ENCODE measurements at regions not wholly inside any gene's neighbourhood (a gene's known extent, or its start where the extent isn't known, plus 50 kb on each side); places are given as distances from the start of the nearest gene placed in this dataset.

GRCh38 chr6:142569676-142570075 is 267.9 kb downstream of the ADGRG6 start:
- TF ChIP-seq, protein P1, sequence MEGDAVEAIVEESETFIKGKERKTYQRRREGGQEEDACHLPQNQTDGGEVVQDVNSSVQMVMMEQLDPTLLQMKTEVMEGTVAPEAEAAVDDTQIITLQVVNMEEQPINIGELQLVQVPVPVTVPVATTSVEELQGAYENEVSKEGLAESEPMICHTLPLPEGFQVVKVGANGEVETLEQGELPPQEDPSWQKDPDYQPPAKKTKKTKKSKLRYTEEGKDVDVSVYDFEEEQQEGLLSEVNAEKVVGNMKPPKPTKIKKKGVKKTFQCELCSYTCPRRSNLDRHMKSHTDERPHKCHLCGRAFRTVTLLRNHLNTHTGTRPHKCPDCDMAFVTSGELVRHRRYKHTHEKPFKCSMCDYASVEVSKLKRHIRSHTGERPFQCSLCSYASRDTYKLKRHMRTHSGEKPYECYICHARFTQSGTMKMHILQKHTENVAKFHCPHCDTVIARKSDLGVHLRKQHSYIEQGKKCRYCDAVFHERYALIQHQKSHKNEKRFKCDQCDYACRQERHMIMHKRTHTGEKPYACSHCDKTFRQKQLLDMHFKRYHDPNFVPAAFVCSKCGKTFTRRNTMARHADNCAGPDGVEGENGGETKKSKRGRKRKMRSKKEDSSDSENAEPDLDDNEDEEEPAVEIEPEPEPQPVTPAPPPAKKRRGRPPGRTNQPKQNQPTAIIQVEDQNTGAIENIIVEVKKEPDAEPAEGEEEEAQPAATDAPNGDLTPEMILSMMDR (IDR thresholded peaks at IDR 0.05; ENCODE audit: low read depth, low read length) = no peak
- no peak overlapping the region for H3K4me3 ChIP-seq
- no peaks in the 10 kb centered on the region for H3K27me3 ChIP-seq
- no peak overlapping the region for H3K27ac ChIP-seq
- H3K9me3 ChIP-seq (ENCODE audit: low read depth) = no peaks in the 10 kb centered on the region
- no peaks in the 10 kb centered on the region for H3K36me3 ChIP-seq
- DNase-seq (ENCODE audit: low read depth in 1 of 2, low spot score in 1 of 2) = peak in 1 of 2 donors; percentile 1
- H3K4me1 ChIP-seq (ENCODE audit: low read depth) = no peaks in the 10 kb centered on the region

DNA sequence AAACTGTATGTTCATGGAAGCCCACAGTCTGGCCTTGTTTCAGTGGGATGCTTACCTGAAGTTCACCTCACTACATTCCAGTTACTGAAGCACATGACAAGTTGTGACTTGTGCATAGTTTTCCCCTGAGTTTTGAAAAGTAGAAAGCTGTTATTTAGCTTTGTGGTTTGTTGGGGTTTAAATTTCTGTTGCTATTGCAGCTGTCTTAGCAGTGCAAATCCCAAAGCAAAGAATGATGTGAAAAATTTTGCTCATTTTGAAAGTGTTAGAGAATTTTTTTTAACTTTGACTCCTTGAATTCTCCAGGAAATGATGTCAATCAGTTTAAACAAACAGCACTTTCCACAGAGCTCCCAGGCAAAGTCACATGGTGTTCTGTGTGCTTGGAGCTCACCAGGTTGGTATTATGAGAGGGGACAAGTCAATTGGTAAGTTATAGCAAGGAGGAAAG is 268.4 kb downstream of the ADGRG6 start:
- no peaks in the 10 kb centered on the region for H3K4me1 ChIP-seq (ENCODE audit: low read depth)
- H3K27ac ChIP-seq = no peak overlapping the region
- no peaks in the 10 kb centered on the region for H3K9me3 ChIP-seq (ENCODE audit: low read depth)
- no peaks in the 10 kb centered on the region for H3K36me3 ChIP-seq
- TF ChIP-seq, protein P1 (IDR thresholded peaks at IDR 0.05; ENCODE audit: low read depth, low read length) = no peak
- no peak for DNase-seq (ENCODE audit: low read depth in 1 of 2, low spot score in 1 of 2)
- H3K4me3 ChIP-seq = no peak overlapping the region
- no peaks in the 10 kb centered on the region for H3K27me3 ChIP-seq

- Histone ChIP-seq H3K36me3 (no peaks in the 10 kb centered on the region), H3K4me1 (ENCODE audit: low read depth) (no peaks in the 10 kb centered on the region), H3K27ac (no peak overlapping the region), H3K27me3 (no peaks in the 10 kb centered on the region), H3K9me3 (ENCODE audit: low read depth) (no peaks in the 10 kb centered on the region), H3K4me3 (no peak overlapping the region)
- TF ChIP-seq, protein P1 (IDR thresholded peaks at IDR 0.05; ENCODE audit: low read depth, low read length) = no peak
- DNase-seq (ENCODE audit: low read depth in 1 of 2, low spot score in 1 of 2) = no peak
Measured at GRCh38 chr6:142592876-142593275, 291.1 kb downstream of the ADGRG6 start.

DNA sequence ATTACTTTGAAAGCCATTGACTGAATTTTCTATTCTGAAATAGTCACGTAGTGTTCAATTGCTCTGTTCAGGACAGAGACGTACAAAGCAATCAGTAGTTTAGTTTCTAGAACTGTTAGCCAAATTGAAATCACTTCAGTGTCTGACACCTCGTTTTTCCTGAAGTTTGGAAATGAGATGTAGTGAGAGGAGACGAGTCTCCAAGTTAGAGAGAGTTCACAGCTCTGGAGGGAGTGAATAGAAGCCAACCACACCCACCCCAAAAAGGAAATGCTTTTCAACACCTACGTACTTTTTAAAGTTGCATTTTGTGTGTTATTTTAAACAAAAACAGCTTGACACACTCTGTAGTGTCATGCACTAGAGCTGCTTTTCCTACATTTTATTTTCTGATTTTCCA is 296.0 kb downstream of the ADGRG6 start:
- no peak overlapping the region for H3K27ac ChIP-seq

DNA sequence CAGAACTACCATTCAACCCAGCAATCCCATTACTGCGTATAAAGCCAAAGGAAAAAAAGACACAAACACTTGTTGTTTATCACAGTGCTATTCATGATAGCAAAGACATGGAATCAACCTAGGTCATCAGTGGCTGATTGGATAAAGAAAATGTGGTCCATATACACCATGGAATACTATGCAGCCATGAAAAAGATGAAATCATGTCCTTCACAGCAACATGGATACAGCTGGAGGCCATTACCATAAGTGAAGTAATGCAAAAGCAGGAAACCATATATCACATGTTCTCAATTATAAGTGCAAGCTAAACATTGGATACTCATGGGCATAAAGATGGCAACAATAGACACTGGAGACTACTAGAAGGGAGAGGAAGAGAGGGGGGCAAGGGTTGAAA is 299.6 kb downstream of the ADGRG6 start:
- Histone ChIP-seq H3K4me3 (no peak overlapping the region), H3K9me3 (ENCODE audit: low read depth) (no peaks in the 10 kb centered on the region), H3K27me3 (no peaks in the 10 kb centered on the region), H3K27ac (no peak overlapping the region), H3K36me3 (no peaks in the 10 kb centered on the region), H3K4me1 (ENCODE audit: low read depth) (no peaks in the 10 kb centered on the region)
- TF ChIP-seq, protein P1 (IDR thresholded peaks at IDR 0.05; ENCODE audit: low read depth, low read length) = no peak
- no peak for DNase-seq (ENCODE audit: low read depth in 1 of 2, low spot score in 1 of 2)

More for the DNA sequence above, 296.0 kb downstream of the ADGRG6 start:
- Histone ChIP-seq H3K36me3 (no peaks in the 10 kb centered on the region), H3K4me1 (ENCODE audit: low read depth) (no peaks in the 10 kb centered on the region), H3K4me3 (no peak overlapping the region), H3K27me3 (no peaks in the 10 kb centered on the region), H3K9me3 (ENCODE audit: low read depth) (no peaks in the 10 kb centered on the region)
- no peak for DNase-seq (ENCODE audit: low read depth in 1 of 2, low spot score in 1 of 2)
- TF ChIP-seq, protein P1 (IDR thresholded peaks at IDR 0.05; ENCODE audit: low read depth, low read length) = no peak

GRCh38 chr6:142602972-142603371 is 301.2 kb downstream of the ADGRG6 start:
- no peaks in the 10 kb centered on the region for H3K36me3 ChIP-seq
- no peak overlapping the region for H3K27ac ChIP-seq
- no peaks in the 10 kb centered on the region for H3K27me3 ChIP-seq
- no peaks in the 10 kb centered on the region for H3K4me1 ChIP-seq (ENCODE audit: low read depth)
- H3K9me3 ChIP-seq (ENCODE audit: low read depth) = no peaks in the 10 kb centered on the region
- TF ChIP-seq, protein P1 (IDR thresholded peaks at IDR 0.05; ENCODE audit: low read depth, low read length) = no peak
- no peak for DNase-seq (ENCODE audit: low read depth in 1 of 2, low spot score in 1 of 2)
- H3K4me3 ChIP-seq = no peak overlapping the region

Data from cardiac muscle cell (in vitro differentiated cells and primary cell).